A204.1 (cell line): ENCODE measurements at regions not wholly inside any gene's neighbourhood (a gene's known extent, or its start where the extent isn't known, plus 50 kb on each side); places are given as distances from the start of the nearest gene placed in this dataset.

Experiments used
- FAIRE-seq: peaks from 2 replicates; lab custom pipeline; 2012; peaks lifted over from hg19 to GRCh38; lab: Jason Lieb, UNC

DNA sequence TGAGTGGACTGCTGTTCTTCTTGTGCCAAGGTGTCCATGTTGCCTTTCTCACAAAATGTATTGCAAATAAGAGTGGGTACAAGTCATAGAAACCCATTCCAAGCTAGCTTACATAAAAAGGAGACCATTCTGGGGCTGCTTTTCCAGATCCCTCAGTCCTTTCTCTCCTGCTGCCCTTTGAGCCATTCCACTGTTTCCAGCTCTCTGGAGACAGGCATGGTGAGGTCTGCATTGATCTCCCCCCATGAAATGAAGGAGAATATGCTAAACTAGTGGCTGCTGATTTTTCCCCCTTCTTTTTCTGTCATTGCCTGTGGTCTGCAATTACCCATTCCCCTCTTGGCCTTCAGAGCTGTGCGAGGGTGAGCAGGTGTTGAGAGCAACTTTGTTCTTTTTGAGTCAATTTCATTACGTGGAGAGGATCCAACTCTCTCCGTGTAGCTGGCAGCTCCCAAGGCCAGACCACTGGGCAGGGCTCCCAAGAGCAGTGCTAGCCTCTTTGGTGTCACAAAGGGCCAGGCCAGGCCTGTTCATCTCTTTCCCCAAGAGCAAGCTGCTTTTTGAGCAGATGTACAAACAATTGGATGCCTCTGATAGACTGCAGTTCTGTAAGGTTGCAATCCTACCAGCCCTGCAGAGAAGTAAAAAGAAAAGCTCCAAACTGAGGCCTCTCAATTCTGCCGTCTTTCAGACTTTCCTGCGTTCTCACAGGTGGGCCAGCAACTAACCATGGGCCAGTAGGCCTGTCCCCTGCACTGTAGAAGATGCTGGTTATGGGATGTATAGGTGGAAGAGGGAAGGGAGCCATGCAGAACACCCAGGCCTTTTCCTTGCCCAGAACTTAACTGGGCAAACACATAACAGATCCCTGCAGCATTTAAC, 96.1 kb upstream of the ARMC2 start:
- FAIRE-seq, result no peak

DNA sequence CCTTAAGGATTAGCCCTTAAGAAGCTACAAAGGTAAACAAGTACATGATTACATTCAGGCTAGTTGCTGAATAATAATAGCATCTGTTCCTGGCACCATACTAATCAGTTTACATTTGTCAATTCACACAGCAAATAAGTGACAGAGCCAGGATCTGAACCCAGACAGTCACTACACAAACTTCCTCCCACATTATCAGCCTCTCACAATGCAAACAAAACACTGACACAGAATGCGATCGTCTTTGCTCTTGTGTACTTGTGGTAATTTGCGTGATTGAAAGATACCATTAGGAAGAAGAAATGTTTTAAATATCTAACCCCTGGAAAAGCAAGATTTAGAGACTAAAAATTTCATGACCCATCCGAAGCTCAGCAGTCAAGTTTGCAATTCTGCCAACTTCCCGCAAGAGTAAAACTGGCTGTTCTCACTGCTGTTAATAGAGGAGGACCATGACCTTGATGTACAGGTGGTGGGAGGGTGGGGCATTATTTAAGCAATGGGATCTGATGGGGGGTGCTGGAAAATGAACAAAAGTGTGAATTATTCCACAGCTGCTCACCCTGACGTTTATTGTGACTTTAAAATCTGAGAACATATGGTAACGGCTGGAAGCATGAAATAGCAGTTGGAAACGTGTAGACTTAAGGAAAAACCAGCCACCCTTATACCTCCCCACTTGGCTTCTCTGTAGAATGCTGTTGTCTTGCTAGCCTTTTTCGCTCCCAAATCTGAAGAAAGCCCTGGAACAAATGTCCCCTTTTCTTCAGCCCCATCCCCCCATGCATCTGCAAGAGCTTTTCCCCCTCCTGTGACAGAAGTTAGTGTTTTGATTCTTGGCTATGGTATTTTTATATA, 95.3 kb upstream of the ARMC2 start:
- no peak for FAIRE-seq

GRCh38 chr6:108755257-108756240, 92.7 kb upstream of the ARMC2 start:
- FAIRE-seq, result no peak

GRCh38 chr6:108757357-108757756, 90.9 kb upstream of the ARMC2 start:
- no peak for FAIRE-seq

GRCh38 chr6:108758884-108759283, 89.3 kb upstream of the ARMC2 start:
- FAIRE-seq, result no peak

- FAIRE-seq, result no peak
Measured at GRCh38 chr6:108760126-108761050, 87.8 kb upstream of the ARMC2 start.

DNA sequence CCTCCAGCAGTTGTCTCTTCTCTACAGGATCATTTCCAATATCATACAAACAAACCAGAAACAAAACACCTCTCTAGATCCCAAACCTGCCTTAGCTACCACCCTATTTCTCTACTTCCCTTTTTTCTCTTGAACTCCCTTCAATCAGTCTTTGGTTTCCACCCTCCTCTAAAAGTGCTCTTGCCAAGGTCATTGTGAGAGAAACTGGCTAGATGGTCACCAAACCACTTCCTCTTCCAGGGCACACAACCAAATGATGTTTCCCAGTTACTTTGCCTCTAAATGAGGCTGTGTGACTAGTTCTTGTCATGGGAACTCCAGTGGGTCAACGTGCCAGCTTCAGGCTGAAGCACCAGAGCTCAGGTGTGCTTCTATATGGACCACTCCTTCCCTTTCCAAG, 85.8 kb upstream of the ARMC2 start:
- no peak for FAIRE-seq

GRCh38 chr6:108763931-108764579, 84.2 kb upstream of the ARMC2 start:
- no peak for FAIRE-seq

DNA sequence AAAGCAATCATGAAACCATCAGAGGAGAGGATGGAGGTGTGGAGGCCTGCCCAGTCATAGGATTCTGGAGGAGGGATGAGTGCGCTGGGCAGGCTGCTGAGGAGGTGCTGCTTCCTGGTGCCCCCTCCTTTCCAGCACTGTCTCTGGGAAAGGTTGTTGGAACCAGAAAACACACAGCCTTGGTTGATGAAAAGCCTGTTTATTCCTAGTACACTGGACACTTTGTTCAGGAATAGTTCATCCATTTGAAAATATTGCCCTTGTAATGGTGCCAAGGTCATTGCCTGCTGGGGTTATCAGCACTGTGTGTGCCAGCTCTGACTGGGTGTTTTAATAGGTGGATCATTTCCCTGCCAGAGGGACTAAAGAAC, 83.7 kb upstream of the ARMC2 start:
- FAIRE-seq, result no peak

DNA sequence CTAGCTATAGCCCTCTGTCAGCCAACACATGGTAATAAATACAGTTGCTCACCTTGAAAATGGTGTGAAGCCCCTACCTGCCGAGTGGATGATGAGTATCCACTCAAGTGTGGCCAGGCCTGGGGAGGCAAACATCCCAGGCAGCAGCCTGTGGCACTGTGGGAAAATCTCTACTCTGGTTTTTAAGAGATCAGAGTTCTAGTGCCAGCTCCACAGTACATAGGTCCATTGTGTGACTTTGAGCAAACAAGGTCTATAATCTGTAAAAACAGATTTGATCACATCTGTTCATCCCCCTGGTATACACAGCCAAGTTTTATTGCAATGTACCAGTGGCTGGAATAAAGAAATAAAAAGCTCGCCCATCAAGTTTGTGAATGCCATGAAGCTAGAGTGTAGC, 82.7 kb upstream of the ARMC2 start:
- no peak for FAIRE-seq

DNA sequence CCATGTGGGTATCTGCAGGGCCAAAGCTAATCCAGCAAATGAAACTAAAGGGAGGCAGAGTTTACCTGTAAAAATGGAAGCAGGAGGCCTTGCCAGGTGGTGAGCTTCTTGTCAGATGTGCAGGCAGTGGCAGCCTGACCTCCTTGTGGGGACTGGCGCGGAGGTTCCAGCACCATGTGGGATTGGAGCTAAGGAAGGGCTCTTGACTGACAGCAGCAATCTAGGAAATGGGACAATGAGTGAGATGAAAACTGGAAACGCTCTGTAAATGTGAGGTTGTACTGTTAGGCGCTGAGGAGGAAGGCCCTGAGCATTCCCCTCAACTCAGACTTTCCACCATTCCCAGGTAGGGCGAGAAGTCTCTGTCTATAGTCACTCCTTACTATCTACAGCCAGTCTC, 81.8 kb upstream of the ARMC2 start:
- FAIRE-seq, result no peak

DNA sequence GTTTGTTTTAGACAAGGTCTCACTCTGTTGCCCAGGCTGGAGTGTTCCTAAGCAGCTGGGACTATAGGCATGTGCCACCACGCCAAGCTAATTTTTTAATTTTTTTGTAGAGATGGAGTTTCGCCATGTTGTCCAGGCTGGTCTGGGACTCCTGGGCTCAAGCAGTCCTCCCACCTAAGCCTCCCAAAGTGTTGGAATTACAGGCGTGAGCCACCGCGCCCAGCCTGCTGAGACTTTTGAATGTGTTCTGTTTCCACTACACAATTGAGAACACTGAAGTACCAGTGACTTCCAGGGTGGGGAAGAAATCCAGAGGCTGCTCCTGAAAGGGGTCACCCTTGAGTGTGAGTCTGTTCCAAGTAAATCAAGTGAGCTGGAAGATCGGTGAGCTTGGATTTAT, 81.3 kb upstream of the ARMC2 start:
- FAIRE-seq, result no peak

- no peak for FAIRE-seq
Measured at GRCh38 chr6:108767418-108768165, 80.6 kb upstream of the ARMC2 start.

DNA sequence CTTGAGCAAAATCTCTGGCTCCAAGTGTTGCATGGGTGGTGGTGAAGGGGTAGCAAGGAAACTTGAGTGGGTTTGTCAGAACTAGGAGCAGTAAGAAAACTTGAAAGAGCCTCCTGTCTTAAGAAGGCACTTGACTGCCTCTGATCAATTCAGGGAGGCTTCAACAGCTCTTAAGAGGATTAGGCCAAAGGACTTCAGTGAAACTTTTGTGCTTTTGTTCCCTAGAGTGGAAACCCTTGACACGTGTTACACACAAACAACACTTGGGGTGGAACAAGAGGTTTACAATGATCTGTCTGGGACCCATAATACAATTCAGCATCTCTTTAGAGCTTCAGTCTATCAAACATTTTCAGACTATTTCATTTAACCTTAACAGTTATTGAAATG, 80.1 kb upstream of the ARMC2 start:
- FAIRE-seq, result no peak

- FAIRE-seq, result no peak
Measured at GRCh38 chr6:108768792-108769524, 79.3 kb upstream of the ARMC2 start.

DNA sequence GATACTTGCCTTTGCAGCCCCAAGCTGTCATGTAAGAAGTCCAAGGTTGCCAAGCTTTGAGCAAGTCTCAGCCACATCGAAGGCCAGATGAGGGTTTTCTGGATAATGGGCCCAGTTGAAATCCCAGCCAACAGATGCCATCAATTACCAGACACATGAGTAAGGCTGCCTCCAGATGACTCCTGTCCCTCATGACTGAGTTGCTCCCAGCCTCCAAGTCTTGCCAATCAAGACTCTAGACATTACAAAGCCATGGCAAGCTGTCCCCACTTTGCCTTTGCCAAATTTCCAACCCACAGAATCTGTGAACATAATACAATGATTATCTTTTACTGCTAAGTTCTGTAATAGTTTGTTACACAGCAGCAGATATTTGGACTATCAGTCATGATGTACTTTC, 76.8 kb upstream of the ARMC2 start:
- no peak for FAIRE-seq

- no peak for FAIRE-seq
Measured at GRCh38 chr6:108774555-108774954, 73.7 kb upstream of the ARMC2 start.

DNA sequence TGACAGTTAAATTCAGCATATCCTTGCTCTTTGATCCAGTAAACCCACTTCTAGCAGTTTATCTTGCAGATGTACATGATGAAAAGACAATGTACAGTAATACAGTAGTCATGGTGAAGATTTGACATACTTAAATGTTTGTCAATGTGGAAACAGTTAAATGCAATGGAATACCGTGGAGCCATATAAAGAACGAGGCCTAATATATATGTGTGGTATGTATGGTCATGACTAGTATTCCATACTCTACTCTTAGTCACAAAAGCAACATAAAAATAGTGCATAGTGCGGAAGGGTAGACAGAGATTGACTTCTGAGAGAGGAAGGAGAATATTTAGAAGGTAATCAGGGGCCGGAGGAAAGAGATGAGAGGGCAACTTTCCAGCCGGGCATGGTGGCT, 70.7 kb upstream of the ARMC2 start:
- no peak for FAIRE-seq
